GM12864 (cell line): ENCODE measurements at regions not wholly inside any gene's neighbourhood (a gene's known extent, or its start where the extent isn't known, plus 50 kb on each side); places are given as distances from the start of the nearest gene placed in this dataset.

Source experiments
- DNase-seq: peaks from one replicate; pipeline ENCODE4 v3.0.0-alpha.2; 2011; ENCODE audit warnings: low read depth
- H3K4me3 ChIP-seq: 2 replicates; pipeline ENCODE4 v1.5.1; 2011; ENCODE audit warnings: mild to moderate bottlenecking, low read depth, low read length, control low read depth
- CTCF ChIP-seq: IDR thresholded peaks from 2 replicates; pipeline ENCODE4 v1.5.1; 2011; ENCODE audit warnings: low read depth, mild to moderate bottlenecking, moderate library complexity, low read length, control low read depth, inconsistent platforms; ENCODE audit errors: missing control alignments

- no peak for TF ChIP-seq CTCF
Measured at GRCh38 chr4:167469436-167469835, 235.1 kb upstream of the SPOCK3 start.

GRCh38 chr4:167475951-167476350, 241.7 kb upstream of the SPOCK3 start:
- no peak for TF ChIP-seq CTCF
- H3K4me3 ChIP-seq: no peak overlapping the region
- no peak for DNase-seq

More at GRCh38 chr4:167469436-167469835, 235.1 kb upstream of the SPOCK3 start:
- DNase-seq: no peak
- no peak overlapping the region for H3K4me3 ChIP-seq

- TF ChIP-seq CTCF: no peak
- DNase-seq: no peak
- no peak overlapping the region for H3K4me3 ChIP-seq
Measured at GRCh38 chr4:167492007-167492406, 257.7 kb upstream of the SPOCK3 start.

- DNase-seq: no peak
- H3K4me3 ChIP-seq: no peak overlapping the region
- TF ChIP-seq CTCF: no peak
Measured at GRCh38 chr4:167509551-167509950, 275.3 kb upstream of the SPOCK3 start.

GRCh38 chr4:167524091-167524490, 289.8 kb upstream of the SPOCK3 start:
- H3K4me3 ChIP-seq: no peak overlapping the region
- no peak for DNase-seq
- no peak for TF ChIP-seq CTCF

- no peak for DNase-seq
- no peak overlapping the region for H3K4me3 ChIP-seq
- TF ChIP-seq CTCF: no peak
Measured at GRCh38 chr4:167537761-167538160, 303.5 kb upstream of the SPOCK3 start.

- no peak for TF ChIP-seq CTCF
- DNase-seq: no peak
- no peak overlapping the region for H3K4me3 ChIP-seq
Measured at GRCh38 chr4:167541286-167541685, 307.0 kb upstream of the SPOCK3 start.
